SK-N-MC (cell line): ENCODE measurements at regions not wholly inside any gene's neighbourhood (a gene's known extent, or its start where the extent isn't known, plus 50 kb on each side); places are given as distances from the start of the nearest gene placed in this dataset.

Experiments
- DNase-seq: peaks from one replicate; pipeline ENCODE4 v3.0.0-alpha.2; 2011; ENCODE audit warnings: low read depth, low spot score
- H3K27ac ChIP-seq: fragments of 200-600 bp; sonication (generic); 2 replicates; pipeline ENCODE4 v1.5.1; 2016; ENCODE audit warnings: mixed run types
- H3K36me3 ChIP-seq: fragments of 200-600 bp; sonication (generic); 2 replicates; pipeline ENCODE4 v1.6.1; 2017; ENCODE audit warnings: antibody characterized with exemption, low read length, mixed read lengths; ENCODE audit not compliant: insufficient read depth
- H3K4me3 ChIP-seq: fragments of 200-600 bp; sonication (generic); 2 replicates; pipeline ENCODE4 v1.5.1; 2016
- H3K9ac ChIP-seq: fragments of 200-600 bp; sonication (generic); 2 replicates; pipeline ENCODE4 v1.8.0; 2017; ENCODE audit warnings: mixed run types, mixed read lengths; ENCODE audit not compliant: insufficient read length
- H3K9me3 ChIP-seq: fragments of 200-600 bp; sonication (generic); 2 replicates; pipeline ENCODE4 v1.6.1; 2017; ENCODE audit warnings: low read depth, mild to moderate bottlenecking, antibody characterized with exemption, low read length, moderate library complexity, mixed read lengths
- EZH2 ChIP-seq: fragments of 200-600 bp; sonication (generic); IDR thresholded peaks from one replicate; pipeline ENCODE4 v1.6.1; 2017; ENCODE audit warnings: antibody characterized with exemption
- FOXP2 ChIP-seq: optimal IDR thresholded peaks from 2 replicates; pipeline ENCODE3; 2011; ENCODE audit warnings: mild to moderate bottlenecking, moderate library complexity; ENCODE audit not compliant: insufficient read depth; ENCODE audit errors: extremely low read length, control extremely low read depth
- POLR2AphosphoS5 ChIP-seq: IDR thresholded peaks from 2 replicates; pipeline ENCODE4 v1.6.1; 2012; ENCODE audit warnings: mild to moderate bottlenecking, low read depth, low read length, borderline replicate concordance

DNA sequence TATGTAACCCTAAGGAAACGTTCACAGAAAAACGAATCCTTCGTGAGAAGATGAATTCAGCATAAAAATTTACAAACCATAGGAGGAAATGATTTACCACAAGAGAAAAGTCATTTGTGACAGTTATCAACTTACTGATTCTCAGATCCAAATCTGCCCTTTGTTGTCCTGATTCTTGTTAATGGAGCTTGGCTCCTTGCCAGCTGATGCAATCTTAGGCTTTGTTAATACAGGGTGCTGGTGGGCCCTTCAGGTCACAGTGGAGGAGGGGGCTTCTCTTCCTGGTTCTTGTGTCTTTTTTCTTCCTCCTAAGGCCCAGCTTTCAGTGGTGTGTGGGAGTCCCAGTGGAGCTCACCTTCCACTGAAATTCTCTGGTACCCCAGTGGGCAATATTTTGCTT is 108.4 kb upstream of the MAP3K7 start:
- no peak overlapping the region for H3K27ac ChIP-seq
- H3K9ac ChIP-seq = no peak overlapping the region
- H3K36me3 ChIP-seq = no peaks in the 10 kb centered on the region
- H3K4me3 ChIP-seq = no peak overlapping the region
- no peaks in the 10 kb centered on the region for H3K9me3 ChIP-seq
- DNase-seq = no peak
- TF ChIP-seq FOXP2 (no peak), EZH2 (no peak), POLR2AphosphoS5 (no peak)

DNA sequence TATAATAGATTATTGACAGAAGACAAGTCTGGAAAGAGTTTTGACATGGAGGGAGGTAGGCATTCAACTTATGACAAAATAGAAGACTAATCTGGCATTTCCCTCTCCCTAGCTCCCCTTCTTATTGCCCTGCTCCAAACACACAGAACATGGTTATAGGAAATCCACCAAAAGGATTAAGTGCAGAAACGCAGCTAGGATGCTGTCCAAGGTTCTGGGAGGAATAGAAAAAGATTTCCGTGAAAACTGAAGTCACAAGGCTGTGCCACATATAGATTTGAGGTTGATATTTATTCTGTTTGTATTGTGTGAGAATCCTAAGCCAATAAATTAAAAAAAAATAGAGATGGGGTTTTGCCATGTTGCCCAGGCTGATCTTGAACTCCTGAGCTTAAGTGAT is 107.9 kb upstream of the MAP3K7 start:
- TF ChIP-seq POLR2AphosphoS5 = no peak
- TF ChIP-seq FOXP2 = no peak
- no peak for TF ChIP-seq EZH2
- no peak for DNase-seq
- no peaks in the 10 kb centered on the region for H3K36me3 ChIP-seq
- H3K9ac ChIP-seq = no peak overlapping the region
- H3K27ac ChIP-seq = no peak overlapping the region
- no peaks in the 10 kb centered on the region for H3K9me3 ChIP-seq
- H3K4me3 ChIP-seq = no peak overlapping the region

DNA sequence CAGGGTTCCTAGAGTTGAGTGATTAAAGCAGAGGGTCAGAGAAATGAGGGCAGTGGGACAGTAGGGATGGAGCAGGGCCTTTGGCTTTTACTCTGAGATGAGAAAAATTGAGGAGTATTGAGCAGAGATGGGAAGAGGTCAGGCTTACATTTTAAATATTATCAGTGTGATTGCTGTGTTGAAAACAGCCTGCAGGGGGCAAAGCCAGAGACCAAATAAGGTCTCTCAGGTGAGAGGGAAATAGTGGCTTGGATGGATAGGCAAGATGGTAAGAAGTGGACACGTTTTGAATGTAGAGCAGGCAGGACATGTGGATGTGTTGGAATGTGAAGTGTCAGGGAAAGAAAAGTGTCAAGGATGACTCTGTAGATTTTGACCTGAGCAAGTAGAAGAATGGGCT is 105.0 kb upstream of the MAP3K7 start:
- H3K27ac ChIP-seq = no peak overlapping the region
- no peaks in the 10 kb centered on the region for H3K36me3 ChIP-seq
- no peak for DNase-seq
- no peaks in the 10 kb centered on the region for H3K9me3 ChIP-seq
- no peak overlapping the region for H3K9ac ChIP-seq
- H3K4me3 ChIP-seq = no peak overlapping the region
- TF ChIP-seq EZH2 (no peak), POLR2AphosphoS5 (no peak), FOXP2 (no peak)

DNA sequence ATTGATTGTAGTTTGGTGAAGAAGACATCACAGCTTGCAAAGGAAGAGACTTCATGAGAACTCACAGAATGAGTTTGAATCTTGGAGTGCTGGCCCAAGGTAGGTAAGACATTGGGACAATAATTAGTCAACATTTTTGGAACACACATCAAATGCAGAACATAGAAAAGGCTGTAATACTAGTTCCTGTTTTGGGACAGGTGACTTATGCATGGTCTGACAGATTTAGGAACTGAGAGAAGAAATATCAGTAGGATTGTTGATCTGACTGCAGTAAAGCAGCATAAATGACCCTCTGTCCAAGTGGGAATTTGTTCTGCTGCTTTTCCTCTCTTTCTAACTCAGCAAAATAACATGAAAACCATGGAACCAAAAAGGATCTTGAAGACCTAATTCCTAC is 102.3 kb upstream of the MAP3K7 start:
- no peak overlapping the region for H3K9ac ChIP-seq
- H3K4me3 ChIP-seq = no peak overlapping the region
- H3K27ac ChIP-seq = no peak overlapping the region
- DNase-seq = no peak
- H3K9me3 ChIP-seq = no peaks in the 10 kb centered on the region
- no peak for TF ChIP-seq FOXP2
- TF ChIP-seq EZH2 = no peak
- TF ChIP-seq POLR2AphosphoS5 = no peak
- H3K36me3 ChIP-seq = no peaks in the 10 kb centered on the region

DNA sequence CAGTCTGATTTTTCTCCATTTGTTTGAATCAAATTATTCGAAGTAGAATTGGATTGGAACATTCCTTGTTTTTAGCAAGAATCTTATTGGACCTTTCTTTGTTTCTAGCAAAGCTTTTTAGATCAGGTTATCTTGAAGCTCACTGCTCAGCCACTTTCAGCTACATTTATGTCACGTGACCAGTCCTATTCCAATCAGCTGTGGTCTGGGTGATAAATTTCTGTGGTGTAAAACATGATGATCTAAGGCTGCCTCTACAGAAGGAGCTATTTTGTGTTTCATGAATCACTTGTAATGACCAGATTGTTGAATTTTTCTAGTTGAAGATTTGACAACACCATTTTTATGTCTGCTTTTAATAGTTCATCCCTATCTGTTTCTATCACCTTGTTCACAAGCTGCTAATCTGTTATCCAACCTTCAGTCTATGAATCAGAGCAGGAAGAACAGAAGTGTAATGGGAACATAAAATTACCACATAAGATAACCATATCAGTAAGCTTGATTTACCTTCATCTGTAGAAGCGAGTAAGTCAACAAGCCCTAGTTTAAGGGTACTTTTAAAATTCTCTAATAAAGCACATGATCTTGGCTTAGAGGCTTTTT is 101.0 kb upstream of the MAP3K7 start:
- H3K27ac ChIP-seq = no peak overlapping the region
- no peak overlapping the region for H3K9ac ChIP-seq
- H3K4me3 ChIP-seq = no peak overlapping the region
- H3K36me3 ChIP-seq = no peaks in the 10 kb centered on the region
- no peaks in the 10 kb centered on the region for H3K9me3 ChIP-seq
- TF ChIP-seq FOXP2 = no peak
- no peak for TF ChIP-seq EZH2
- TF ChIP-seq POLR2AphosphoS5 = no peak
- no peak for DNase-seq

DNA sequence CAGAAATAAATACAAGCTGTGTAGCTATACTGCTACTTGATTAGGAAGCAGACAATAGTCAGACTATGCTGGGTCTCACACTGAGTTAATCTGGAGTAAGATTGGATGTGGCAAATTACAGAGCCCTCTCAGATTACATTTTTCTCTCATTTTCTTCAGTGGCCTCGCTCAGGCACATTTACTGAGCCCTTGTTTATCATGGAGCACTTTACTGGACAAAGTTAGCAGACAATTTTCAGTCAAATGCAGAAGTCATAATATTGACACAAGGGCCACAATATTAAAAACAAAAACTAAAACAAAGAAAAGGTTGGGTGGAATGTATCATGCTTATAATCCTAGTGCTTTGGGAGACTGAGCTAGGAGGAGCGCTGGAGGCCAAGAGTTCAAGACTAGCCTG is 95.0 kb upstream of the MAP3K7 start:
- Histone ChIP-seq H3K27ac (no peak overlapping the region), H3K9me3 (no peaks in the 10 kb centered on the region), H3K9ac (no peak overlapping the region), H3K36me3 (no peaks in the 10 kb centered on the region), H3K4me3 (no peak overlapping the region)
- TF ChIP-seq POLR2AphosphoS5 = no peak
- no peak for TF ChIP-seq FOXP2
- no peak for TF ChIP-seq EZH2
- no peak for DNase-seq

DNA sequence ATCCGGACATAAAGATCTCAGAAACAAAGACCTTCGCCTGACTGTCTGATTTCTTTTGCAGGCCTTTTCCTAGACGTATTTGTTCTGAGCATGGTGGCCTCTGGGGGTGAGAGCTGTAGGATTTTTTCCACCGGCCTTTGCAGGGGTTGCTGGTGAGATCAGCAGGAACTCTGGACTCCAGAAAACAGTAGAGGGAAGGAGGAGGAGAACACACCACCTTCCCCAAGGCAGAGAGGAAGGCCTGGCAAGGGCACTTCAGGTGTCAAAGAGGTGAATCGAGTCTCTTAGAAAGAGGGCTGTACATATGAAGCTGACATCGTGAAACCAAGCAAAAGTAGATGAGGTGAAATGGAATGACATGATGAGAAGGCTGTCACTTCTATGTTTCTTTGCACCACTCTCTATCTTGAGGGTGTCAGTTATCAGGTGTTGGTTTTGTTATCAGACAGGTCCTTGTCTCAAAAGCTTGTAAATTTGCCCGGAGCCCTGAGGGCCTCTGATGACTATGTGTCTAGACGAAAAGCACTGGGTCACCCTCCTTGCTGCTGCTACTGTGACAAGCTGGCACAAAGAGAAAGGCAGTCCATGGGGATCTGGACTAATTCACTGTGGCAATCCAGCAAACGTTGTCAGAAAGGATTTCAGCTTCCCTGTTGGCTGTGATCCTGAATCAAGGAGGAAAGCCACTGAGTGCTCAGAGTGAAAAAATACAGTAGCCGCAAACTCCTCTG is 91.3 kb upstream of the MAP3K7 start:
- Histone ChIP-seq H3K27ac (no peak overlapping the region), H3K36me3 (no peaks in the 10 kb centered on the region), H3K4me3 (no peak overlapping the region), H3K9ac (no peak overlapping the region), H3K9me3 (no peaks in the 10 kb centered on the region)
- no peak for DNase-seq
- TF ChIP-seq EZH2 = no peak
- TF ChIP-seq FOXP2 = no peak
- no peak for TF ChIP-seq POLR2AphosphoS5

DNA sequence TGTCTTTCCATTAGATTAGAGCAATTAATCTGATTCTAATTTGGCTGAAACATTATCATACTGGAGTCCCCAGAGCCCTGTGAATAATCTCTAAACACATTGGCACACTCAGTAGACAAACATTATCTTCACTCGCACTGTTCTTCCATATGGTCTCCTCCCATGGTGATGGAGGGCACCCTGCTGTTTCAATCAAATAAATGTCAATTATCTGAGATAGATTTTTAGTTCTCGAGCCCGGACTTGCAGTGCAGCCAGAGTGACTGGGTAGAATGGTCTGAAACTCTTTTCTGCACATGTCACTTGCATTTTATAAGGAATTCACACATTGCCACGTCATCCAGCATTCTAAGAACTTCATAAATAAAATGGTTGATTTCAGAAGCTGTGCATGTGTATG is 90.6 kb upstream of the MAP3K7 start:
- no peak for TF ChIP-seq EZH2
- TF ChIP-seq POLR2AphosphoS5 = no peak
- no peak for TF ChIP-seq FOXP2
- no peak overlapping the region for H3K9ac ChIP-seq
- DNase-seq = no peak
- no peaks in the 10 kb centered on the region for H3K9me3 ChIP-seq
- H3K36me3 ChIP-seq = no peaks in the 10 kb centered on the region
- no peak overlapping the region for H3K27ac ChIP-seq
- no peak overlapping the region for H3K4me3 ChIP-seq
